ENCODE measurements at regions not wholly inside any gene's neighbourhood (a gene's known extent, or its start where the extent isn't known, plus 50 kb on each side); places are given as distances from the start of the nearest gene placed in this dataset.

DNA sequence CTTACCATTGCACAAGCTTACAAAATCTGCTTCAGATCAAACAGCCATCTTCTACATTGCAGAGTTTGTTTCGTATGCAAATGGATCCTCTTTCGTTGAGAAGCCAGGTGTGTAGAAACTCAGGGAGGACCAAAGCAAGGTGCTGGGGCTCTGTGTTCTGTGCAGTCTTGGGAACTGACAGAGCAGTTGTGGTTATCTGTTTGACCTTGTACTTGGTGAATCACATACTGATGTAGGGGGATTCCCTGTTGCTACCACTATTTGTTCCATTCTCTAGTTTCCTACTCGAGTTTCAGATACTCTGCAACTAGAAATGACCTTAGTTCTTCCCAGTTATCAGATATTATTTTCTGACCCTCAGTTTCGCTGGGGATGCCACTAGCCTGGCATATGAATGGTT lies 95.2 kb upstream of the CLDN10 start:
- TF ChIP-seq, protein P1, sequence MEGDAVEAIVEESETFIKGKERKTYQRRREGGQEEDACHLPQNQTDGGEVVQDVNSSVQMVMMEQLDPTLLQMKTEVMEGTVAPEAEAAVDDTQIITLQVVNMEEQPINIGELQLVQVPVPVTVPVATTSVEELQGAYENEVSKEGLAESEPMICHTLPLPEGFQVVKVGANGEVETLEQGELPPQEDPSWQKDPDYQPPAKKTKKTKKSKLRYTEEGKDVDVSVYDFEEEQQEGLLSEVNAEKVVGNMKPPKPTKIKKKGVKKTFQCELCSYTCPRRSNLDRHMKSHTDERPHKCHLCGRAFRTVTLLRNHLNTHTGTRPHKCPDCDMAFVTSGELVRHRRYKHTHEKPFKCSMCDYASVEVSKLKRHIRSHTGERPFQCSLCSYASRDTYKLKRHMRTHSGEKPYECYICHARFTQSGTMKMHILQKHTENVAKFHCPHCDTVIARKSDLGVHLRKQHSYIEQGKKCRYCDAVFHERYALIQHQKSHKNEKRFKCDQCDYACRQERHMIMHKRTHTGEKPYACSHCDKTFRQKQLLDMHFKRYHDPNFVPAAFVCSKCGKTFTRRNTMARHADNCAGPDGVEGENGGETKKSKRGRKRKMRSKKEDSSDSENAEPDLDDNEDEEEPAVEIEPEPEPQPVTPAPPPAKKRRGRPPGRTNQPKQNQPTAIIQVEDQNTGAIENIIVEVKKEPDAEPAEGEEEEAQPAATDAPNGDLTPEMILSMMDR (IDR thresholded peaks at IDR 0.05; ENCODE audit: low read depth, low read length) = no peak
- H3K4me3 ChIP-seq (replicated peaks in 1 of 2; ENCODE audit: low read depth in 2 of 2, low read length in 2 of 2) = no peak overlapping the region
- DNase-seq (ENCODE audit: low read depth in 2 of 2) = no peak

DNA sequence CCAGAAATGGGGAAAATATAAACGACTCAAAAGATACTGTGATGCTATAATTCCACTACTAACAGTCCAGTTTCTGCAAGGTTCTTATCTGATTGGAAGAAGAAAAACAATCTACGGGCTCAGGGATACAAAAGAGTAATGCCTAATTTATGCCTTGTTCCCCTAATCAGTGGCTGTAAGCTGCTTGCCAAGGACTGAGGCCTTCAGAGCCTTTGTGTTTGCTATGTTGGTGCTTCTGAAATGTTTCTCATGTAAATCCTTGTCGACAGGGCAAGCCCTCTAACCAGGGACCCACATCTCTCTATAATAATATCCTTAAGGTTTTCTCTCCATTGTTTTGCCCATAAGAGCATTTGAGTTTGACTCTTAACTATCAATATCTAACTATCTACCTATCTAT lies 89.7 kb upstream of the CLDN10 start:
- DNase-seq (ENCODE audit: low read depth in 2 of 2) = no peak
- no peak overlapping the region for H3K4me3 ChIP-seq (replicated peaks in 1 of 2; ENCODE audit: low read depth in 2 of 2, low read length in 2 of 2)
- TF ChIP-seq, protein P1 (IDR thresholded peaks at IDR 0.05; ENCODE audit: low read depth, low read length) = no peak

DNA sequence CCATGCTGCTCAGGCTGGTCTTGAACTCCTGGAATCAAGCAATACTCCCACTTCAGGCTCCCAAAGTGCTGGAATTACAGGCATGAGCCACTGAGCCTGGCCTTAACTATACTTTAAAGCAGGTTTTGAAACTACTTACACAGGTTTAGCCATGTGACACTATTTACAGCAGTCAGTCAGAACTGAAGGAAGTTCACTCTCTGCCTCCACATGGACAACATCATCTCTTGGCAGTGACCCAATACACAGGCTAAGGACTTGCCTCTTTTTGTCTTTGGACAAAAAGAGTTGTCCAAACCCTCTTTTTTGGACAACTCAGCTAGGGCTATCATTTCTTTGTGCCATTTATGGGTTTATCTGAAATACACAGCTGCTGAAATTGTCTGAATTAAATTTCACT lies 89.0 kb upstream of the CLDN10 start:
- DNase-seq (ENCODE audit: low read depth in 2 of 2) = peak in 1 of 2 donors; percentile 23
- TF ChIP-seq, protein P1 (IDR thresholded peaks at IDR 0.05; ENCODE audit: low read depth, low read length) = no peak
- H3K4me3 ChIP-seq (replicated peaks in 1 of 2; ENCODE audit: low read depth in 2 of 2, low read length in 2 of 2) = no peak overlapping the region

DNA sequence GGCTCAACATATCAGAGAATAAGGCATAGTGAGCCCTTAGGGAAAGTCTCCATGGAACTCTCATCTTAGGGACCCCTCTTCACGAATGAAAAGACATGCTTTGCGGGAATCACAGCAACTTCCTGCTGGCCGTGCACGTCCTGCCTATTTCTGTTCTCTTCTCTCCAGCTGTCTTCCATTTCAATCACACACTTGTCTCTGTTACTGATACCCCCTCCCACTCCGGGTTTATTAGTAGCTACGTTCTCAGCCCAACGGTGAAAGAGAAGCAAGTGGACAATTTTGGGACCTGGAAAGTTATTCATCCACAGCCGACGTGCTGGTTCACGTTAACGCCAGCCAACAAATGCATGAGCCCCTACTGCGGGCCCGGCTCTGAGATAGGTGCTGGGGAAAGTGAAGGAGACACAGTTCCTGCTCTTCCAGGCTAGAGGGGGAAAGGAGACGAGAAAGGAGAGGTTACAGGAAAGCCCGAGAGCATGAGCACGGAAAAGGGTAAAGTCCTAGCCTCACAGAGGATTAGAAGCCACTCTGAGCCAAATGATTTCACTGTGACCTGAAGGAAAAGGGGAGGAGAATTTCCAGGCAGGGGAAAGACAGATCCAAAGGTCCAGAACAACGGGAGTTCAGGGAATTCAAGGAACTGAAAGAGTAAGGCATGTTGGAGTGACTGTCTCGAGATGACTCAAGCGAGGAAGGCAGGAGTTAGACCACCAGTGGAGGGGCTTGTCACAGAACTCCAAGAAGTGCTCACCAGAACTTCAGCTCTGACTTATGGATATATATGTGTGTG lies 81.8 kb upstream of the CLDN10 start:
- TF ChIP-seq, protein P1 (IDR thresholded peaks at IDR 0.05; ENCODE audit: low read depth, low read length) = no peak
- no peak for DNase-seq (ENCODE audit: low read depth in 2 of 2)

DNA sequence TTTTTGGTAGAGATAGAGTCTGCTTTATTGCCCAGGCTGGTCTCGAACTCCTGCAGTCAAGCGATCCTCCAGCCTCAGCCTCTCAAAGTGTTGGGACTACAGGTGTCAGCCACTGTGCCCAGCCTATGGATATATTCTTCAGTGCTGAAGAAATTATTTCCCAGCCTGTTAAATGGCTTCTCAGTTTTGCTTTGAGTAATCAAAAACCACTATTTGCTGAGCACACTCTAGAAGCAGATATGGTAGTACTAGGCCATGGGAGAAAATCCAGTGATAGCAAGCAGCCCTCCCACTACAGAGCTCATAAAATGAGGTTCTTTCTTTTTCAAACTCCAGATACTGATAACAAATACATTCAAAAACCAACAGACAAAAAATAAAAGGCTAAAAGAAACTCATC lies 80.6 kb upstream of the CLDN10 start:
- TF ChIP-seq, protein P1 (IDR thresholded peaks at IDR 0.05; ENCODE audit: low read depth, low read length) = no peak
- DNase-seq (ENCODE audit: low read depth in 2 of 2) = no peak
- no peak overlapping the region for H3K4me3 ChIP-seq (replicated peaks in 1 of 2; ENCODE audit: low read depth in 2 of 2, low read length in 2 of 2)

More for the DNA sequence above, 81.8 kb upstream of the CLDN10 start:
- no peak overlapping the region for H3K4me3 ChIP-seq (replicated peaks in 1 of 2; ENCODE audit: low read depth in 2 of 2, low read length in 2 of 2)

DNA sequence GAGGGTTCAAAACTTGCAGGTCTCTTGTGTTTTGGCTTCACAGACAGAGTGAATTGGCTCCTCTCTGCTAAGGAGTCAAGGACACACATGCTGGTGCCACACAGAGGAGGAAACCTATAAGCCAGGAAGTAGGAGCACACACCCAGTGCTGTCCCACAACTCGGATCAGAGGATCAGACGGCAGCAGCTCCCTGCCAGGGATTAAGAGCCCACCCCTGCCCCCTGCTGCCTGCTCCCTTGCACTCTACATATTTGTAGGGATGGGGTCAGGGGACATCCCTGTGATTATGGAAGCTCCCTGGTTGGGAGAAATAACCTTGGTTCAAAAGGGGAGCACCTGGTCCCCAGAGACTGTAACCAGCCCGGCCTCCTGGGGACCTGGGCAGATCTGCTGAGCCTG lies 77.5 kb upstream of the CLDN10 start:
- no peak for DNase-seq (ENCODE audit: low read depth in 2 of 2)
- H3K4me3 ChIP-seq (replicated peaks in 1 of 2; ENCODE audit: low read depth in 2 of 2, low read length in 2 of 2) = no peak overlapping the region
- TF ChIP-seq, protein P1 (IDR thresholded peaks at IDR 0.05; ENCODE audit: low read depth, low read length) = no peak

DNA sequence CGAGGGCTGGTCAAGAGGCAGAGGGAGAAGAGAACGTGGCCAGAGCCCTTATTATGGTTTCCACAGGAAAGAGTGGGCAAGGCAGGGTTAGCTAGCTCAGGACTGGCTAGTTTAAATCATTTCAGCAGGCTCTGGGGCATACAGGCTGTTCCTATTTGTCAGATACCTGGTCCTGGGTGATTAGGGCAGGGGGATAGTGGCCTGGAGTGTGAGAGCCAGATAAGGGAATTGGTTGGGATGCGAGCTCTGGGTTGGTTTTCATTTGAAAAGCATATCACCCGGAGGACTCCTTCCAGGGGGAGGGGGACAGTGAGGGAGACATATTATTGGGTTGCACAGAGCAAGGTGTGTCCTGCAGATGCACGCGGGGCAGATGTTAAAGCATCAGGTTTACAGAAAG lies 75.3 kb upstream of the CLDN10 start:
- DNase-seq (ENCODE audit: low read depth in 2 of 2) = no peak
- TF ChIP-seq, protein P1 (IDR thresholded peaks at IDR 0.05; ENCODE audit: low read depth, low read length) = no peak
- H3K4me3 ChIP-seq (replicated peaks in 1 of 2; ENCODE audit: low read depth in 2 of 2, low read length in 2 of 2) = no peak overlapping the region
